Kidney (tissue), 13 donors: ENCODE measurements at regions not wholly inside any gene's neighbourhood (a gene's known extent, or its start where the extent isn't known, plus 50 kb on each side); places are given as distances from the start of the nearest gene placed in this dataset.
"Not testable (repeated sequence)": the region's sequence is repeated elsewhere in the genome, so short reads cannot be mapped to it uniquely, and the experiment has no call there.

ENCODE experiments used
- DNase-seq, 5 donors: peaks; one replicate each; pipeline ENCODE4 v3.0.0-alpha.2; 2013 to 2020
- FAIRE-seq: peaks from 2 replicates; lab custom pipeline; 2012; peaks lifted over from hg19 to GRCh38; lab: Jason Lieb, UNC
- H3K27ac ChIP-seq, 2 donors: one replicate each; pipeline ENCODE4 v1.7.0; 2013; ENCODE audit warnings: low read depth in 2 of 2, low read length in 2 of 2, inconsistent platforms in 1 of 2
- H3K27me3 ChIP-seq: one replicate; pipeline ENCODE4 v1.7.1; 2013; ENCODE audit warnings: low read length, inconsistent platforms; ENCODE audit not compliant: control insufficient read depth, insufficient read depth
- H3K36me3 ChIP-seq, 3 donors: one replicate each; pipeline versions ENCODE4 v1.7.0 to v1.7.1; 2013; ENCODE audit warnings: low read length in 3 of 3, control low read depth in 1 of 3, inconsistent platforms in 1 of 3; ENCODE audit not compliant: insufficient read depth in 3 of 3, control insufficient read depth in 2 of 3
- H3K4me1 ChIP-seq, 3 donors: one replicate each; pipeline versions ENCODE4 v1.7.0 to v1.7.1; 2013; ENCODE audit warnings: low read length in 3 of 3, inconsistent platforms in 1 of 3, low read depth in 1 of 3; ENCODE audit not compliant: control insufficient read depth in 2 of 3, insufficient read depth in 2 of 3
- H3K4me3 ChIP-seq, 3 donors: one replicate each; pipeline versions ENCODE4 v1.7.0 to v1.8.1; 2013; ENCODE audit warnings: low read length in 3 of 3, control low read depth in 1 of 3, inconsistent platforms in 1 of 3
- H3K9ac ChIP-seq, 3 donors: one replicate each; pipeline versions ENCODE4 v1.7.0 to v1.7.1; 2013; ENCODE audit warnings: low read length in 3 of 3, control low read depth in 1 of 3, inconsistent platforms in 1 of 3
- H3K9me3 ChIP-seq, 3 donors: one replicate each; pipeline versions ENCODE4 v1.7.0 to v1.7.1; 2013; ENCODE audit warnings: low read length in 3 of 3, control low read depth in 1 of 3, inconsistent platforms in 1 of 3; ENCODE audit not compliant: control insufficient read depth in 2 of 3, insufficient read depth in 1 of 3
- intact Hi-C: fragments of 100-400 bp; cut with DNase I; formaldehyde crosslinking; loops from one replicate; pipeline ENCODE4 v1.11.1; 2022
- TF ChIP-seq, protein P1 (sequence below): IDR thresholded peaks from 3 replicates; pipeline ENCODE4 v1.5.1; 2012; ENCODE audit warnings: mild to moderate bottlenecking, moderate library complexity, borderline replicate concordance; ENCODE audit not compliant: insufficient read depth; ENCODE audit errors: extremely low read depth
- donor health status: control.
- donor health status: control.
- donor health status: control.
- donor health status: control.
- donor health status: control.
- donor health status: DM: yes; HTN: yes; CAD: no.
- donor health status: Normal renal cell carcinoma (clear cell type).

GRCh38 chr12:25710128-25710527, 157.0 kb upstream of the LMNTD1 start:
- H3K27ac ChIP-seq = no peak overlapping the region
- H3K9ac ChIP-seq = no peak overlapping the region
- intact Hi-C loops = no loop called here
- no peak for DNase-seq
- no peak for FAIRE-seq
- peaks cover 0 to 9% (median 5%) of the 10 kb centered on the region in 3 donors for H3K9me3 ChIP-seq
- H3K4me1 ChIP-seq = no peaks in the 10 kb centered on the region
- H3K4me3 ChIP-seq = no peak overlapping the region
- TF ChIP-seq, protein P1, sequence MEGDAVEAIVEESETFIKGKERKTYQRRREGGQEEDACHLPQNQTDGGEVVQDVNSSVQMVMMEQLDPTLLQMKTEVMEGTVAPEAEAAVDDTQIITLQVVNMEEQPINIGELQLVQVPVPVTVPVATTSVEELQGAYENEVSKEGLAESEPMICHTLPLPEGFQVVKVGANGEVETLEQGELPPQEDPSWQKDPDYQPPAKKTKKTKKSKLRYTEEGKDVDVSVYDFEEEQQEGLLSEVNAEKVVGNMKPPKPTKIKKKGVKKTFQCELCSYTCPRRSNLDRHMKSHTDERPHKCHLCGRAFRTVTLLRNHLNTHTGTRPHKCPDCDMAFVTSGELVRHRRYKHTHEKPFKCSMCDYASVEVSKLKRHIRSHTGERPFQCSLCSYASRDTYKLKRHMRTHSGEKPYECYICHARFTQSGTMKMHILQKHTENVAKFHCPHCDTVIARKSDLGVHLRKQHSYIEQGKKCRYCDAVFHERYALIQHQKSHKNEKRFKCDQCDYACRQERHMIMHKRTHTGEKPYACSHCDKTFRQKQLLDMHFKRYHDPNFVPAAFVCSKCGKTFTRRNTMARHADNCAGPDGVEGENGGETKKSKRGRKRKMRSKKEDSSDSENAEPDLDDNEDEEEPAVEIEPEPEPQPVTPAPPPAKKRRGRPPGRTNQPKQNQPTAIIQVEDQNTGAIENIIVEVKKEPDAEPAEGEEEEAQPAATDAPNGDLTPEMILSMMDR = no peak
- H3K27me3 ChIP-seq = no peaks in the 10 kb centered on the region
- no peaks in the 10 kb centered on the region for H3K36me3 ChIP-seq

DNA sequence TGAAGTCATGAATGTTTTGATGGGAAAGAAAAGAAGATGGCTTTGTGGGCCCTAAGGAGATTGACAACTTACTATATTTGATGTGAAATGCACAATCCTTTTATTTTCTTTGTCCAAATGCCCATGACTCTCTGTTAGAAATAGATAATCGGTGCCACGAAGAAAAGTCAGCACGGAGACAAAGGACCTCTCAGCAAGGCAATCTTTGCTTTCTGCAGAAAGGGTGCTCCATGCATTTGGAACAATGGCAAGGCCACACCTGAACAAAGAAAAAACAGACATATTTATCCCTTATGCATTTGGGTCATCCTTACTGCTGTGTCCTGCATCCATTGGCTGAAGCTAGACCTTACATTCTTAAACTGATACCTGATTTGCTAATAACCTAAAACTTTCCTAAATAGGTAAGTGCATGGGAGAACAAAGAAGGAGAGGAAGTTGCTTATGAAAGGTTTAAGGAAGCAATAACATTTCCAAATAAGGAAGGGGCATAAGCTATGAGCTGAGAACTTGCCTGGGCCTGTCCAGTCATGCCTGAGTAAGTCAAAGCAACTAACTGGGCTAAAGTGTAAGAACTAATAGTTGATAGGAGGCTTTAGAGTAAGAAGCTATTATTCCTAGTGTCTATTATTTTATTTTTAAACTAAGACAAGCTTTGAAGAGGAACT, 158.0 kb upstream of the LMNTD1 start:
- H3K4me3 ChIP-seq, H3K4me1 ChIP-seq, FAIRE-seq, H3K27me3 ChIP-seq, DNase-seq, intact Hi-C loops, H3K9me3 ChIP-seq, H3K36me3 ChIP-seq, H3K9ac ChIP-seq, H3K27ac ChIP-seq: not testable (repeated sequence)

DNA sequence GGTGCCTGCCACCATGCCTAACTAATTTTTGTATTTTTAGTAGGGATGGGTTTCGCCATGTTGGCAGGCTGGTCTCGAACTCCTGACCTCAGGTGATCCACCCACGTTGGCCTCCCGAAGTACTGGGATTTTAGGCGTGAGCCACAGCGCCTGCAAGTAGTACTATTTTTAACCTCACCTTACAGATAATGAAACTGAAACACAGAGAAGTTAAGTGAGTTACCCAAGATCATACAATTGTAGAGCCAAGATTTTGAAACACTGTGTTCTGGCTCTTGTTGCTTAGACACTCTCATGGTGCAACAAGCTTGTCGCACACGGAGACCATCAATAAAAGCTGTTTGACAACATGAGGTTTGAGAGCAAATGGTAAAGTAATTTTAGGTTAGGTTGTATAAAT, 159.1 kb upstream of the LMNTD1 start:
- H3K9ac ChIP-seq = no peak overlapping the region
- FAIRE-seq = no peak
- DNase-seq = no peak
- H3K4me1 ChIP-seq = no peaks in the 10 kb centered on the region
- no peaks in the 10 kb centered on the region for H3K36me3 ChIP-seq
- intact Hi-C loops = no loop called here
- no peak overlapping the region for H3K27ac ChIP-seq
- TF ChIP-seq, protein P1 = no peak
- H3K27me3 ChIP-seq = no peaks in the 10 kb centered on the region
- H3K9me3 ChIP-seq = peaks cover 0 to 9% (median 5%) of the 10 kb centered on the region in 3 donors
- no peak overlapping the region for H3K4me3 ChIP-seq

DNA sequence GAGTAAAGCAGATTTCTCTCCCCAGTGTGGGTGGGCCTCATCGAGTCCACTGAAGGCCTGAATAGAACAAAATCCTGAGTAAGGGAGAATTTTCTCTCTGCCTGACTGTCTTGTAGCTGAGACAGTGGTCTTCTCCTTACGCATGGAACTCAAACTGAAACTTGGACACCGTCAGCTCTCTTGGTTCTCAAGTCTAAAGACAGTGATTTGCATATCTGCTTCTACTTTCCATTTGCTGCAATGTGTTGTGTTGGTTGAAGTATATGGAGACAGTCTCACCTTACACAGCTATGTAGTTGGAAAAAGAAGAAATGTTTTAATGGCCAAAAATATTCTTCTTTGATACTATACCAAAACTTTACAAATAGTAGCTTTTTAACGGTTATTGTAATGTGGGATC, 160.2 kb upstream of the LMNTD1 start:
- TF ChIP-seq, protein P1 = no peak
- H3K36me3 ChIP-seq = no peaks in the 10 kb centered on the region
- no peak overlapping the region for H3K27ac ChIP-seq
- intact Hi-C loops = no loop called here
- no peaks in the 10 kb centered on the region for H3K4me1 ChIP-seq
- H3K4me3 ChIP-seq = no peak overlapping the region
- H3K9me3 ChIP-seq = peaks cover 0 to 9% (median 5%) of the 10 kb centered on the region in 3 donors
- H3K27me3 ChIP-seq = no peaks in the 10 kb centered on the region
- FAIRE-seq (no peak), DNase-seq (no peak)
- no peak overlapping the region for H3K9ac ChIP-seq
